Esophagus squamous epithelium (tissue), 5 donors: ENCODE measurements at regions not wholly inside any gene's neighbourhood (a gene's known extent, or its start where the extent isn't known, plus 50 kb on each side); places are given as distances from the start of the nearest gene placed in this dataset.

ENCODE experiments used
- DNase-seq: peaks from one replicate; lab custom pipeline; 2025; lab: John Stamatoyannopoulos, UW
- H3K27ac ChIP-seq, 4 donors: fragments of 200-600 bp; sonication (generic); one replicate each; pipeline ENCODE4 v1.5.1; 2016 to 2019; ENCODE audit warnings: mild to moderate bottlenecking in 1 of 4
- H3K27me3 ChIP-seq, 4 donors: fragments of 200-600 bp; sonication (generic); 1 replicate in 3 of 4; 2 replicates in 1 of 4; pipeline versions ENCODE4 v1.5.1 to v1.6.0; 2017 to 2021; ENCODE audit warnings: antibody characterized with exemption in 1 of 4
- H3K36me3 ChIP-seq, 3 donors: fragments of 200-600 bp; sonication (generic); one replicate each; pipeline ENCODE4 v1.5.1; 2016 to 2019
- H3K4me1 ChIP-seq, 3 donors: fragments of 200-600 bp; sonication (generic); one replicate each; pipeline ENCODE4 v1.5.1; 2017 to 2019
- H3K4me3 ChIP-seq, 4 donors: fragments of 200-600 bp; sonication (generic); 1 replicate in 3 of 4; 2 replicates in 1 of 4; pipeline ENCODE4 v1.5.1; 2016 to 2019; ENCODE audit warnings: mild to moderate bottlenecking in 2 of 4, moderate library complexity in 1 of 4
- H3K9me3 ChIP-seq, 3 donors: fragments of 200-600 bp; sonication (generic); one replicate each; pipeline ENCODE4 v1.5.1; 2016 to 2019
- CTCF ChIP-seq, 6 experiments: fragments of 450-650 bp in 4 of 6; fragments of 200-600 bp in 2 of 6; sonication (generic) in 2 of 6; IDR thresholded peaks; one replicate each; pipeline ENCODE4 v1.5.1; 2016 to 2019; ENCODE audit warnings: antibody characterized with exemption in 6 of 6, mild to moderate bottlenecking in 4 of 6, moderate library complexity in 4 of 6
- POLR2A ChIP-seq, 4 donors: fragments of 450-650 bp; IDR thresholded peaks; one replicate each; pipeline ENCODE4 v1.6.1; 2017; ENCODE audit warnings: antibody characterized with exemption in 4 of 4, mild to moderate bottlenecking in 4 of 4, moderate library complexity in 3 of 4
- WGBS, 2 donors: methylation state at CpG; one replicate each; pipeline ENCODE4 v1.1.5; 2018; 5-methylcytosine and 5-hydroxymethylcytosine counted together
- intact Hi-C: fragments of 100-400 bp; cut with DNase I; formaldehyde crosslinking; loops from one replicate; pipeline ENCODE4 v1.15.0; 2022
- donor health status: DM: yes; HTN: yes; CAD: no.

GRCh38 chr4:56209767-56210166, 177.5 kb downstream of the AASDH start:
- intact Hi-C loops = no loop called here
- TF ChIP-seq POLR2A (IDR thresholded peaks at IDR 0.05) (no peak), CTCF (IDR thresholded peaks at IDR 0.05) (no peak)
- Histone ChIP-seq H3K4me1 (no peaks in the 10 kb centered on the region), H3K36me3 (no peaks in the 10 kb centered on the region), H3K9me3 (peaks cover 0 to 10% (median 4%) of the 10 kb centered on the region in 3 donors), H3K27ac (no peak overlapping the region), H3K4me3 (no peak overlapping the region), H3K27me3 (no peaks in the 10 kb centered on the region)
- no peak for DNase-seq
- WGBS, 2 donors = 60 to 72% methylated on average over 3 of the region's 3 CpGs

GRCh38 chr4:56208103-56208502, 179.2 kb downstream of the AASDH start:
- 25 to 54% methylated on average over 1 of the region's 1 CpG for WGBS, 2 donors
- H3K36me3 ChIP-seq = no peaks in the 10 kb centered on the region
- no peak overlapping the region for H3K27ac ChIP-seq
- H3K9me3 ChIP-seq = peaks cover 0 to 10% (median 4%) of the 10 kb centered on the region in 3 donors
- H3K4me3 ChIP-seq = no peak overlapping the region
- H3K27me3 ChIP-seq = no peaks in the 10 kb centered on the region
- DNase-seq = no peak
- intact Hi-C loops = no loop called here
- TF ChIP-seq CTCF (IDR thresholded peaks at IDR 0.05) (no peak), POLR2A (IDR thresholded peaks at IDR 0.05) (no peak)
- no peaks in the 10 kb centered on the region for H3K4me1 ChIP-seq

- intact Hi-C loops = no loop called here
- H3K36me3 ChIP-seq = no peaks in the 10 kb centered on the region
- DNase-seq = no peak
- no peaks in the 10 kb centered on the region for H3K27me3 ChIP-seq
- TF ChIP-seq POLR2A (IDR thresholded peaks at IDR 0.05) (no peak), CTCF (IDR thresholded peaks at IDR 0.05) (no peak)
- WGBS, 2 donors = 68 to 69% methylated on average over 4 of the region's 4 CpGs
- H3K27ac ChIP-seq = no peak overlapping the region
- no peaks in the 10 kb centered on the region for H3K4me1 ChIP-seq
- peaks cover 0 to 4% (median 2%) of the 10 kb centered on the region in 3 donors for H3K9me3 ChIP-seq
- no peak overlapping the region for H3K4me3 ChIP-seq
Observed at GRCh38 chr4:56206258-56206657, 181.0 kb downstream of the AASDH start.

- no peak for DNase-seq
- TF ChIP-seq POLR2A (IDR thresholded peaks at IDR 0.05) = no peak
- no peaks in the 10 kb centered on the region for H3K36me3 ChIP-seq
- H3K4me1 ChIP-seq = no peaks in the 10 kb centered on the region
- no peaks in the 10 kb centered on the region for H3K27me3 ChIP-seq
- WGBS, 2 donors = 57 to 64% methylated on average over 1 of the region's 1 CpG
- H3K27ac ChIP-seq = no peak overlapping the region
- no peak overlapping the region for H3K4me3 ChIP-seq
- intact Hi-C loops = no loop called here
- H3K9me3 ChIP-seq = no peaks in the 10 kb centered on the region
Observed at GRCh38 chr4:56200275-56200674, 187.0 kb downstream of the AASDH start.

- Histone ChIP-seq H3K27ac (no peak overlapping the region), H3K36me3 (no peaks in the 10 kb centered on the region), H3K4me1 (no peaks in the 10 kb centered on the region), H3K4me3 (no peak overlapping the region), H3K9me3 (no peaks in the 10 kb centered on the region), H3K27me3 (no peaks in the 10 kb centered on the region)
- 77 to 85% methylated on average over 2 of the region's 2 CpGs for WGBS, 2 donors
- intact Hi-C loops = no loop called here
- DNase-seq = no peak
- no peak for TF ChIP-seq CTCF (IDR thresholded peaks at IDR 0.05)
- no peak for TF ChIP-seq POLR2A (IDR thresholded peaks at IDR 0.05)
Observed at GRCh38 chr4:56198265-56198664, 189.0 kb downstream of the AASDH start.

- intact Hi-C loops = no loop called here
- Histone ChIP-seq H3K27ac (no peak overlapping the region), H3K9me3 (no peaks in the 10 kb centered on the region), H3K4me1 (no peaks in the 10 kb centered on the region), H3K27me3 (no peaks in the 10 kb centered on the region), H3K4me3 (no peak overlapping the region), H3K36me3 (no peaks in the 10 kb centered on the region)
- 75 to 95% methylated on average over 3 to 5 of the region's 5 CpGs for WGBS, 2 donors
- TF ChIP-seq CTCF (IDR thresholded peaks at IDR 0.05) = no peak
- TF ChIP-seq POLR2A (IDR thresholded peaks at IDR 0.05) = no peak
- DNase-seq = no peak
Observed at GRCh38 chr4:56197387-56197786, 189.9 kb downstream of the AASDH start.
